HepG2 (cell line): ENCODE measurements at regions not wholly inside any gene's neighbourhood (a gene's known extent, or its start where the extent isn't known, plus 50 kb on each side); places are given as distances from the start of the nearest gene placed in this dataset.

Experiments
- ATAC-seq: fragments of 200-7000 bp; cut with Tn5 transposase; 3 replicates; pipeline ENCODE4 v1.9.1; 2020; ENCODE audit warnings: mild to moderate bottlenecking, moderate library complexity
- BruUV-seq: library from RNA; stranded (reverse); fragments of 400-500 nt; replicated peaks from 2 replicates; lab custom pipeline; 2021; lab: Mats Ljungman, UMichigan
- CTCF ChIA-PET: fragments of 300-600 bp; formaldehyde crosslinking; extraction: SDS; loops from one replicate; lab custom pipeline; 2021; ENCODE audit warnings: low total read pairs, inconsistent platforms, low intra/inter-chr PET ratio; lab: Yijun Ruan, JAX
- POLR2A ChIA-PET: fragments of 350-600 bp; sonication (Branson Sonifier 250); formaldehyde crosslinking; loops from one replicate; lab custom pipeline; 2020; ENCODE audit warnings: antibody characterized with exemption, inconsistent platforms; lab: Yijun Ruan, JAX
- DNase-seq: peaks from one replicate; pipeline ENCODE4 v3.0.0-alpha.2; 2015; ENCODE audit warnings: low spot score
- FAIRE-seq: peaks from 3 replicates; lab custom pipeline; 2011; peaks lifted over from hg19 to GRCh38; lab: Jason Lieb, UNC
- H2AFZ ChIP-seq: one replicate; pipeline ENCODE4 v1.6.1; 2011; ENCODE audit warnings: low read length, inconsistent platforms
- H3K27ac ChIP-seq: fragments of 300-600 bp; 3 replicates; pipeline ENCODE4 v1.8.0; 2011; ENCODE audit warnings: mixed run types, mild to moderate bottlenecking, mixed read lengths, low read length, inconsistent platforms; ENCODE audit not compliant: insufficient read depth; ENCODE audit errors: extremely low read length
- H3K27me3 ChIP-seq, 2 experiments: fragments of 200-600 bp in 1 of 2; 2 replicates in 1 of 2; 3 replicates in 1 of 2; pipeline versions ENCODE4 v1.6.0 to v1.8.0; 2011; ENCODE audit warnings: low read length in 2 of 2, mild to moderate bottlenecking in 2 of 2, moderate library complexity in 2 of 2, inconsistent platforms in 1 of 2; ENCODE audit not compliant: insufficient read depth in 2 of 2, control insufficient read depth in 1 of 2
- H3K36me3 ChIP-seq, 2 experiments: fragments of 200-600 bp in 1 of 2; replicated peaks in 1 of 2; 2 replicates in 1 of 2; 3 replicates in 1 of 2; pipeline versions ENCODE4 v1.5.1 to v1.8.0; 2011; ENCODE audit warnings: low read length in 2 of 2, inconsistent platforms in 1 of 2; ENCODE audit not compliant: insufficient read depth in 2 of 2, control insufficient read depth in 1 of 2
- H3K4me1 ChIP-seq: 2 replicates; pipeline ENCODE4 v1.5.1; 2012; ENCODE audit warnings: low read length, inconsistent platforms; ENCODE audit not compliant: insufficient read depth
- H3K4me2 ChIP-seq: 2 replicates; pipeline ENCODE4 v1.6.0; 2011; ENCODE audit warnings: low read depth, low read length, inconsistent platforms
- H3K4me3 ChIP-seq, 3 experiments: fragments of 200-600 bp in 1 of 3; sonication (generic), shearing (Covaris generic) in 1 of 3; replicated peaks in 1 of 3; 2 replicates each; pipeline ENCODE4 v1.5.1; 2011 to 2016; ENCODE audit warnings: low read length in 3 of 3, inconsistent platforms in 2 of 3, low read depth in 2 of 3, mild to moderate bottlenecking in 2 of 3, control low read depth in 1 of 3, mixed read lengths in 1 of 3; ENCODE audit not compliant: insufficient read depth in 1 of 3
- H3K79me2 ChIP-seq: one replicate; pipeline ENCODE4 v1.6.1; 2011; ENCODE audit warnings: low read length, inconsistent platforms; ENCODE audit not compliant: insufficient read depth
- H3K9ac ChIP-seq: 2 replicates; pipeline ENCODE4 v1.6.0; 2011; ENCODE audit warnings: mild to moderate bottlenecking, low read depth, low read length, inconsistent platforms; ENCODE audit not compliant: insufficient read depth
- H3K9me3 ChIP-seq: 2 replicates; pipeline ENCODE4 v1.5.1; 2012; ENCODE audit warnings: mild to moderate bottlenecking, low read length
- H4K20me1 ChIP-seq: 2 replicates; pipeline ENCODE4 v1.6.0; 2011; ENCODE audit warnings: inconsistent platforms, mild to moderate bottlenecking, low read length, moderate library complexity; ENCODE audit not compliant: insufficient read depth
- KMT2B ChIP-seq: IDR thresholded peaks from 2 replicates; pipeline ENCODE4 v1.6.1; 2016; ENCODE audit warnings: missing genetic modification reagents, missing compliant biosample characterization
- NFYB ChIP-seq: sonication (generic); formaldehyde crosslinking; IDR thresholded peaks from 2 replicates; pipeline ENCODE4 v1.4.0; 2020; ENCODE audit warnings: missing genetic modification reagents
- NFYC ChIP-seq: IDR thresholded peaks from 2 replicates; pipeline ENCODE4 v1.6.1; 2016; ENCODE audit warnings: missing genetic modification reagents, missing compliant biosample characterization
- SNRNP70 ChIP-seq: fragments of 200-400 bp; formaldehyde crosslinking; IDR thresholded peaks from 2 replicates; pipeline ENCODE4 v1.6.1; 2017; ENCODE audit warnings: mild to moderate bottlenecking, low read depth, low read length, moderate library complexity
- TBP ChIP-seq: sonication (generic); formaldehyde crosslinking; IDR thresholded peaks from 2 replicates; pipeline ENCODE4 v1.5.0; 2020; ENCODE audit warnings: missing genetic modification reagents
- ZBTB21 ChIP-seq: sonication (generic); formaldehyde crosslinking; IDR thresholded peaks from 2 replicates; pipeline ENCODE4 v1.4.0; 2020; ENCODE audit warnings: missing genetic modification reagents
- ZNF121 ChIP-seq: sonication (generic); formaldehyde crosslinking; IDR thresholded peaks from 2 replicates; pipeline ENCODE4 v1.5.0; 2020; ENCODE audit warnings: mild to moderate bottlenecking, missing genetic modification reagents
- ZNF263 ChIP-seq: sonication (generic); formaldehyde crosslinking; IDR thresholded peaks from 2 replicates; pipeline ENCODE4 v1.4.0; 2020; ENCODE audit warnings: missing genetic modification reagents
- ZNF550 ChIP-seq: sonication (generic); formaldehyde crosslinking; IDR thresholded peaks from 2 replicates; pipeline ENCODE4 v1.4.0; 2020; ENCODE audit warnings: mild to moderate bottlenecking, missing genetic modification reagents, borderline replicate concordance
- ZNF747 ChIP-seq: sonication (generic); formaldehyde crosslinking; IDR thresholded peaks from 2 replicates; pipeline ENCODE4 v1.8.1; 2023; ENCODE audit warnings: missing genetic modification reagents, mild to moderate bottlenecking, borderline replicate concordance
- WGBS: methylation state at CpG from one replicate; pipeline ENCODE4 v1.1.6; 2017; ENCODE audit warnings: low lambda C conversion rate; 5-methylcytosine and 5-hydroxymethylcytosine counted together
- in situ Hi-C: cut with HindIII; loops from 2 replicates; pipeline ENCODE4 v1.10.0; 2017; ENCODE audit warnings: low pct_unique_long_range_greater_than_20kb; ENCODE audit not compliant: extremely low pct_ligation_motif_present
- intact Hi-C: fragments of 100-400 bp; cut with micrococcal nuclease; formaldehyde crosslinking; loops from one replicate; pipeline ENCODE4 v1.10.0; 2022; ENCODE audit not compliant: unreplicated experiment
- TF ChIP-seq, protein P1 (sequence below): IDR thresholded peaks from 2 replicates; pipeline ENCODE4 v1.6.1; 2016; ENCODE audit warnings: mild to moderate bottlenecking
- TF ChIP-seq, protein P2 (sequence below): sonication (generic); formaldehyde crosslinking; IDR thresholded peaks from 2 replicates; pipeline ENCODE4 v1.4.0; 2020; ENCODE audit warnings: missing genetic modification reagents, low read depth, mild to moderate bottlenecking, borderline replicate concordance
- TF ChIP-seq, protein P3 (sequence below): sonication (generic); formaldehyde crosslinking; IDR thresholded peaks from 2 replicates; pipeline ENCODE4 v1.5.1; 2020; ENCODE audit warnings: missing genetic modification reagents, mild to moderate bottlenecking, borderline replicate concordance
- TF ChIP-seq, protein P4 (sequence below), 2 experiments: fragments of 450-650 bp in 1 of 2; sonication (generic) in 1 of 2; formaldehyde crosslinking; IDR thresholded peaks; 2 replicates each; pipeline versions ENCODE4 v1.5.0 to v1.8.0; 2020 to 2022; ENCODE audit warnings: mild to moderate bottlenecking in 1 of 2, missing genetic modification reagents in 1 of 2

DNA sequence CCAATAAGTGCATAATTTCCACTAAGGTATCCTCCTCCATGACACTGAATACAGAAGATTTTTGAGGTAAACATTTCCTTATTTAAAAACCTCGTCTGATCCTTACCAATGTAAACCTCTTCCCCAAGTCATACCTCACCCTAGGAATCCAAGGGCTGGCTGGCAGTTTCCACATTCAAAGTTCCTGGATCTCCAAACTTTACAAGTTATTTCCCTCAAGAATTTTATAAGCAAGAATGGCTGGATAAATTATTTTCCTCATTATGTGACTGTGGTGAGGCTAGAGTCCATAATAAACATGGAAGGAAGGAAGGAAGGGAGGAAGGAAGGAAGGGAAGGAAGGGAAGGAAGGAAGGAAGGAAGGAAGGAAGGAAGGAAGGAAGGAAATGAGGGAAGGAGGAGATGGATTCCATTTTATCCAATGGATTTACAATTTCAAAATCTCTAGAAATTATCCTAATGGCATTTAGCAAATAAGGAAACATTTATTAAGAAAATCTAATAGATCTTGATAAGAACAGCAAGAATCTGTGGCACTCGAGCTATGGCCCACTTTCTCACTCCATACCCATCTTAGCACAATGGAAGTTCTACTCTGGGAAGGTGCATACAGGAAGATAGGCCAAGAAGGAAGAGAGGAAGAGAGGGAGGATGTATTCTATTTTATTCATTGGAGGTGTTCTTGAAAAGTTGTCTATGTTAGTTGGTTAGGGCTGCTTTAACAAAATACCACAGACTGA is 477.8 kb upstream of the TMPO start:
- no peak for ATAC-seq
- Histone ChIP-seq H3K9ac (no peak overlapping the region), H3K27me3 (no peaks in the 10 kb centered on the region), H3K27ac (no peak overlapping the region), H3K4me3 (no peak overlapping the region), H3K36me3 (no peaks in the 10 kb centered on the region), H4K20me1 (no peaks in the 10 kb centered on the region), H2AFZ (no peak overlapping the region), H3K4me2 (no peak overlapping the region), H3K79me2 (no peaks in the 10 kb centered on the region), H3K4me1 (no peaks in the 10 kb centered on the region), H3K9me3 (no peaks in the 10 kb centered on the region; the same call in 1 of the 2 replicates)
- 0% methylated on average over 2 of the region's 2 CpGs for WGBS
- FAIRE-seq = no peak
- CTCF ChIA-PET = no interaction called here
- intact Hi-C loops = no loop called here
- no peak for DNase-seq
- TF ChIP-seq ZNF121 (CRISPR knock-in tag) = no peak
- TF ChIP-seq, protein P1, sequence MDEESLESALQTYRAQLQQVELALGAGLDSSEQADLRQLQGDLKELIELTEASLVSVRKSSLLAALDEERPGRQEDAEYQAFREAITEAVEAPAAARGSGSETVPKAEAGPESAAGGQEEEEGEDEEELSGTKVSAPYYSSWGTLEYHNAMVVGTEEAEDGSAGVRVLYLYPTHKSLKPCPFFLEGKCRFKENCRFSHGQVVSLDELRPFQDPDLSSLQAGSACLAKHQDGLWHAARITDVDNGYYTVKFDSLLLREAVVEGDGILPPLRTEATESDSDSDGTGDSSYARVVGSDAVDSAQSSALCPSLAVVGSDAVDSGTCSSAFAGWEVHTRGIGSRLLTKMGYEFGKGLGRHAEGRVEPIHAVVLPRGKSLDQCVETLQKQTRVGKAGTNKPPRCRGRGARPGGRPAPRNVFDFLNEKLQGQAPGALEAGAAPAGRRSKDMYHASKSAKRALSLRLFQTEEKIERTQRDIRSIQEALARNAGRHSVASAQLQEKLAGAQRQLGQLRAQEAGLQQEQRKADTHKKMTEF (CRISPR knock-in tag) = no peak
- no peak for TF ChIP-seq NFYC (CRISPR knock-in tag)
- TF ChIP-seq ZNF263 (CRISPR knock-in tag) = no peak
- in situ Hi-C loops = no loop called here
- no TSS peak for BruUV-seq
- POLR2A ChIA-PET = no interaction called here

DNA sequence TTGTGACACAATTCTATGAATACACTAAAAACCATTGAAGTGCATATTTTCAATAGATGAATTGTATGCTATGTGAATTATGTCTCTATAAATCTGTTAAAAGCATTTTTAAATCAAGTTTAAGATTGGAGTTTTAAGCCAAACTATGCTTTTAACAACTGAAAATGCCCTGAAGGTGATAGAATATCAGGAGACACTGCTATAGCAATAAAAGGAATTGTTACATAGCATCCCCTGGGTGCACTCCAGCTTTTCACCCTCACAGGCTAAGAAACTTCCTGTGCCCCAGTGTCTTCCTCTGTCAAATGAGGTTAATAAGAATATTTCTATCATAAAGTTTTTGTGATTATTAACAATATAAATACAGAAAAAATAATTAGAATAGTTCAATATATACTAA is 472.7 kb upstream of the TMPO start:
- ChIA-PET POLR2A (no interaction called here), CTCF (no interaction called here)
- Histone ChIP-seq H3K4me1 (no peaks in the 10 kb centered on the region), H2AFZ (no peak overlapping the region), H3K4me2 (no peak overlapping the region), H3K79me2 (no peaks in the 10 kb centered on the region), H3K36me3 (no peaks in the 10 kb centered on the region), H3K4me3 (no peak overlapping the region), H3K27ac (no peak overlapping the region), H3K9ac (no peak overlapping the region), H4K20me1 (no peaks in the 10 kb centered on the region), H3K9me3 (no peaks in the 10 kb centered on the region; the same call in 1 of the 2 replicates), H3K27me3 (no peaks in the 10 kb centered on the region)
- in situ Hi-C loops = no loop called here
- intact Hi-C loops = no loop called here
- ATAC-seq = no peak
- no peak for DNase-seq
- no TSS peak for BruUV-seq
- no peak for FAIRE-seq
- TF ChIP-seq, protein P2, sequence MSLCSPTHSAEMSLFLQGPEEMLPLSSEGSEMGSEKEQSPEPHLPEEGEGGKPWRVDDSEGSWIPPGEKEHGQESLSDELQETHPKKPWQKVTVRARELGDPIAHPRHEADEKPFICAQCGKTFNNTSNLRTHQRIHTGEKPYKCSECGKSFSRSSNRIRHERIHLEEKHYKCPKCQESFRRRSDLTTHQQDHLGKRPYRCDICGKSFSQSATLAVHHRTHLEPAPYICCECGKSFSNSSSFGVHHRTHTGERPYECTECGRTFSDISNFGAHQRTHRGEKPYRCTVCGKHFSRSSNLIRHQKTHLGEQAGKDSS (CRISPR knock-in tag) = no peak
- TF ChIP-seq TBP (no peak), NFYB (CRISPR knock-in tag) (no peak), KMT2B (CRISPR knock-in tag) (no peak), ZNF747 (CRISPR knock-in tag) (no peak), ZBTB21 (CRISPR knock-in tag) (no peak), SNRNP70 (no peak), ZNF550 (CRISPR knock-in tag) (no peak)
- TF ChIP-seq, protein P3, sequence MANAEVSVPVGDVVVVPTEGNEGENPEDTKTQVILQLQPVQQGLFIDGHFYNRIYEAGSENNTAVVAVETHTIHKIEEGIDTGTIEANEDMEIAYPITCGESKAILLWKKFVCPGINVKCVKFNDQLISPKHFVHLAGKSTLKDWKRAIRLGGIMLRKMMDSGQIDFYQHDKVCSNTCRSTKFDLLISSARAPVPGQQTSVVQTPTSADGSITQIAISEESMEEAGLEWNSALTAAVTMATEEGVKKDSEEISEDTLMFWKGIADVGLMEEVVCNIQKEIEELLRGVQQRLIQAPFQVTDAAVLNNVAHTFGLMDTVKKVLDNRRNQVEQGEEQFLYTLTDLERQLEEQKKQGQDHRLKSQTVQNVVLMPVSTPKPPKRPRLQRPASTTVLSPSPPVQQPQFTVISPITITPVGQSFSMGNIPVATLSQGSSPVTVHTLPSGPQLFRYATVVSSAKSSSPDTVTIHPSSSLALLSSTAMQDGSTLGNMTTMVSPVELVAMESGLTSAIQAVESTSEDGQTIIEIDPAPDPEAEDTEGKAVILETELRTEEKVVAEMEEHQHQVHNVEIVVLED (CRISPR knock-in tag) = no peak
- TF ChIP-seq, protein P4, sequence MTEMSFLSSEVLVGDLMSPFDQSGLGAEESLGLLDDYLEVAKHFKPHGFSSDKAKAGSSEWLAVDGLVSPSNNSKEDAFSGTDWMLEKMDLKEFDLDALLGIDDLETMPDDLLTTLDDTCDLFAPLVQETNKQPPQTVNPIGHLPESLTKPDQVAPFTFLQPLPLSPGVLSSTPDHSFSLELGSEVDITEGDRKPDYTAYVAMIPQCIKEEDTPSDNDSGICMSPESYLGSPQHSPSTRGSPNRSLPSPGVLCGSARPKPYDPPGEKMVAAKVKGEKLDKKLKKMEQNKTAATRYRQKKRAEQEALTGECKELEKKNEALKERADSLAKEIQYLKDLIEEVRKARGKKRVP (CRISPR knock-in tag; IDR thresholded peaks at IDR 0.05) = no peak
